HG03342 (cell line): ENCODE measurements at regions not wholly inside any gene's neighbourhood (a gene's known extent, or its start where the extent isn't known, plus 50 kb on each side); places are given as distances from the start of the nearest gene placed in this dataset.

Source experiments
- ATAC-seq: cut with Tn5 transposase; IDR thresholded peaks from one replicate; pipeline ENCODE4 v1.9.1; 2021; ENCODE audit warnings: mild to moderate bottlenecking, moderate library complexity; ENCODE audit not compliant: unreplicated experiment

DNA sequence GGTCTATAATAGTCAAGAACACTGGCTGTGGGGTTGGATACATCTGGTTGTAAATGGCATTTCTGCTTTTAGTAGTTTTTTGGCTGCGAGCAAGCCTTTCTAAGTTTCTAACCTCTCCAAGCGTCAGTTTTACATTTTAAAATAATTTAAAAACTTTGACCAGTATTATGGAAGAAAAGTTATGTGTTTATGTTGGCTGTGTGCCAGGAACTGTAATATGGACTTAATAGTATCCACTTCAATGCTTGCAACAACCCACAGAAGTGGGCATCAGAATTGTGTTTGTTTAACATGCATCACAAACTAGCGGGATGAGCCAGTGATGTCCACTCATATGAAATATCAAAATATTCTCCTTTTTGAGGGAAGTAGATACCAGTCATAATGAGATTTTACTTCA, 844.2 kb downstream of the JRKL start:
- ATAC-seq = no peak

DNA sequence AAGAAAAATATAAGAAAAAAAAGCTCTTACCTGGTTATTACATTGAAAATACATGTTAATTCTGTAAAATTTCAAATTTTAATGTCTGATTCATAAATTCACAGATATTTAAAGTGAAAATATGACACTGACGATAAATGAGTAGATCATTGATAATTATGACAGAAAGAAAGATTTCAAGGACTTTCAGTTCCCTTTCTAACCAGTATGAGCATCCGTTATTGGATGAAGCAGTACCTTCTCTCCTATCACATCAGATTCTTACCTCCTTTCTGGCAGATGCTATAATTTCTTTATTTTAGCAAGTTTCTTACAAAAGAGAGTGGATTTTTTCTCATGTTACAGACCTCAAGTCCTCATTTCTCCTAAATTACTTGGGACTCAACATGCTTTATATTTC, 847.3 kb downstream of the JRKL start:
- no peak for ATAC-seq

DNA sequence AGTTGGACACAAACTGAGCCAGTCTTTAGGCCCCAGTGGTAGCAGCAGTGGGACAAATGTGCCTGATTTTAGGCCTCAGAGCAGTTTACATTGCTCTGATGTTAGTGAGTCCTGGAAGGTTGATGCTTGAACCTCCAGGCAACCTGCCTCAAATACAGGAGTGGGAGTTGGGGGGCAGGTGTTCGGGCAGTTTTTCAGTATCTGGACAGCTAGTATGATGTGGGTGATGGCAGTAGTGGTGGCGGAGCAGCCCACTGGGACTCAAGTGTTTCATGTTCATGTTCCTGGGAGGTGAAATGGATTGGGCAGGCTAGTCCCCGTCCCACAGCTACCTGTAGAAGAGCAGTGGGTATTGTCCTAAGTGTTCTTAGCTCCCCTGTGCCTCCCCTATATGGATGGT, 857.8 kb downstream of the JRKL start:
- ATAC-seq = no peak

DNA sequence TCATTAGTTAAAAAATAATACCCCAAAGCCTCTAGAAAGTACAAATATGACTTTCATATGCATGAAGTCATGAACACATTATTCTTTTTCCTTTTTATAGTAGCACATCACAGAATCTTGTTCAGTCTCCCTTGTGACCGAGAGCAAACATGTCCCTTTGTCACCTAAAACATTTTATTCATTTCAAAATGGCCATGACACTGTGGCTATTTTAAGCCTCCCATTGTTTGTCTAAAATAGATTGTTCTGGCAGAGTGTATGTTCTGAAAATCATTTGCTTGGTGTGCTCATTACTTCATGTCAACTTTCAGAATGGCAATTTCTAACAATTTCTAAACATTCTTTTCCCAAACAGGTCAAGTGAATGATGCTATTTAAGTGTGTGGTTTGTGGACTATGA, 865.0 kb downstream of the JRKL start:
- no peak for ATAC-seq

DNA sequence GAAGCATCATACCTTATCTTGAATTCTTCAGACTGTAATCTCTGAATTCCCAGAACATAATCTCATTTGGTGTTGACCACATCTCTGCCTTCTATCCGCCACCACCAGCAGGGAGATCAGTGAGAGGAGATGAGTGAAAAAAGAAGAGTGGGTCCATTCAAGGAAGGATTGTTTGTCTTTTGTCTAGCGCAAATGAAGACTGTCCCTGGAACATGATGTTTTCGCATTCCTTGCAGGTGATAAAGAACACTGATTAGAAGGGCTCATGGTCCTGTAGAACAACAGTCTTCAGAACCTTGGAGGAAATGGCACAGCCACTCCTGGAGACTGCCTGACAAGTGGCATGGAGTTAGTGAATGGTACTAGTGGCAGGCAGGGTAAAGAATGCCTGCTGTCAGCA, 869.6 kb downstream of the JRKL start:
- no peak for ATAC-seq

DNA sequence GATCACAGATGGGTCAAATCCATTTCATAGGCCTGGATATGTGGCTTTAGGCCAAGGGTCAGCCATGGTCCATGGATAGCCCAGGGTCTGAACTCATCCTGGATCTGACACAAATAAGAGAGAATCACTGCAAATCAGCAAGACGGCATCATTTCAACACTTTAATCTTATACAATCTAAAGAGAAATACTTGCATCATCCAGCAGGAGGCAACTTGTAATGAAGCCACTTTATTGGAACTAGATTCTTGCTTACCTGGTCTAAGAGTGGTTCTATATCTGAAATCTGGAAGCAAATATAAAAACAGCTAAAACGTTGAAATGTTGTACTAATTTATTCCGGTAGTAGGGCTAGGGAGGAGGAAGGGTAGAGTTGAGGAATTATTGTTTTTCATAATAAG, 870.1 kb downstream of the JRKL start:
- ATAC-seq = no peak

DNA sequence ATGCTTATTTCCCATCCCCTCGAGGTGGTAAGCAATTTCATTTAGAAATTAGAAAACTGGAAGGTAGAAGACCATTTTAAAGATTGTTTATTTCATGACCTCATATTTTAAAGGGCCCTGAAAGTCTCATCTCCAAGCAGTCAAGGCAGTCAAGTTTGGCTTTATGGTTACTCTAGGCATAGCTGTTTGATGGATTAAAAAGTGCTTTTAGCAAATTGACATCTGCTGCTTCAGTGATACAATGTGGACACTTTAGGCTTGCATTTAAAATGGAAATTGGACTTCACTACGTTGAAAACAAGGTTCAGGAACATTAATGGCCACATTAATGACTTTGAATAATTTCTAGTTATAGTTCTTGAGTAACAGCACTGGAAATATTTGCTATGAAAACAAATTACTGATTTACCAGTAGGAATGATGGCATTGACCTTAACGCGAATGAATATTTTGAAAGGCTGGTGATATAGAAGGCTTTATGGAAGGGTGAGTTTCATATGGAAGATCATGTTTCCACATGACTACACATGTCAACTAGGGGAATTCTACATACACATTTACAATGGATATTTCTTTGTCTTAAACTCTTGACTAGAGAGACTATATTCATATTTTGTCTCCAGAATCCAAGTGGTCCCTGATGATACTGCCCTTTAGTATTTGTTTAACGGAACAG, 873.5 kb downstream of the JRKL start:
- no peak for ATAC-seq

DNA sequence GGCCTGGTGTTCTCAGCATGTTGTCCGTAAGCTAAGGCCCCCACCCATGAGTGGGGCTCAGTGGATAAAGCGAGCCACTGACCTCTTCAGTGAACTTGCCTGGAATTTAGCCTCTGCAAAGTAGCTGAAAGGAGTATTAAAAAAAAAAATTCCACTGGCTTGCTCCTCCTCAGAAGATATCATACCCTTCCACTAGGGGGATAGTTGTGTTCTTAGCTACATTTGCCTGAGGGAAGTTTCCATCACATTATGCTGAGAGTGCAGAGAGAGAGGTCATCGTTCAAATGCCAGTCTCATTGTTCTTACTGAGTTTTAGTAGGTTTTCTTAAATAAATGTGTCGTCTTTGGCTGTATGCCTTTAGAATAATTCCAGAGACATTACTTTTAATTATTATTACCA, 879.7 kb downstream of the JRKL start:
- ATAC-seq = peak; percentile 66

DNA sequence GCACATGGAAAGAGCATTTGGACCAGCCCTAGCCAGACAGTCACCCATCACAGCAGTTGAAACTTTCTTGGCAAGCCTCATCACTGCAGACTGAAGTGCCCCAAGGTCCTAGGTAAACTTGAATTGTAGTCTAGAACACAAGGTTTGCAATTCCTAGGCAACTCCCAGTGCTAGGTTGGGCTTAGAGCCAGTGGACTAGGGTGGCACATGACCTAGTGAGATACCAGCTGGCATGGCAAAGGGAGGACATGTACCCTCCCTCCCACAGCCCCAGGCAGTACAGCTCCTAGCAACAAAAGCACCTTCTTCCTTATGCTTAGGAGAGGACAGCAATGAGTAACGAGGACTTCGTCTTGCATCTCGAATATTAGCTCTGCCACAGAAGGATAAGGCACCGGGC, 889.5 kb downstream of the JRKL start:
- no peak for ATAC-seq

DNA sequence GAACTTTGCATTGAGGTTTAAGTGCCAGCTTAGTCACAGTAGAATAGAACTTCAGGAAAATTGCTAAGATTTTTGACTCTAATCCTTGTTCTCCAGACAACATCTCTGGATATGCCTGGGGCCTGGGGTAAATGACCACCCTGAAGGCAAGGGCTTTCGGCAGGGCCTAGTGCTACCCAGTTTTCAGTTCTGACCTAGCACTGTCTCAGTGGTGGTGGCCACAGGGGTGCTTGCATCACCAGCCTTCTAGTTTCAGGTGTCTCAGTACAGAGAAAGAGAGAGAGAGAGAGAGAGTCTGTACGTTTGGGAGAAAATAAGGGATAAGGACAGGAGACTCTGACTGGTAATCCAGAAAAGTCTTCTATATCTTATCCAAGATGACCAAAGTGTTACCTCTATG, 890.5 kb downstream of the JRKL start:
- ATAC-seq = no peak

DNA sequence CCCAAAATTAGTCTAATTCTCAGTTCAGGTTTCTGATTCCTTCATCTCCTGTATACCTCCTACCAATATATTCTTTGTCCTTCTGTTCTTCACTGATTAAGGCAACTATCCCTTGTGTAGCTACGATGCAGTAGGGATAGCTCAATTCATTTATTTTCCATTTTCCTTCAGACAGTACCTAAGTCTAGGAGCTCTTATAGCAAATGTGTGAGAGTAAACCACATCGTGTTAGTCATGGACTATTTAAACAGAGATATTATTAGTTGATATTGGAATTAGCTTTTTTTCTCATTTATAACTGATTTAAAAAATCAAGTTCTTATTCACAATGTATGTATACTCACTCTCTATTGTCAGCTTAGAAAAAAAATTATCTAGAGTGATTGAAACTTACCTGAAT, 900.0 kb downstream of the JRKL start:
- ATAC-seq = no peak

DNA sequence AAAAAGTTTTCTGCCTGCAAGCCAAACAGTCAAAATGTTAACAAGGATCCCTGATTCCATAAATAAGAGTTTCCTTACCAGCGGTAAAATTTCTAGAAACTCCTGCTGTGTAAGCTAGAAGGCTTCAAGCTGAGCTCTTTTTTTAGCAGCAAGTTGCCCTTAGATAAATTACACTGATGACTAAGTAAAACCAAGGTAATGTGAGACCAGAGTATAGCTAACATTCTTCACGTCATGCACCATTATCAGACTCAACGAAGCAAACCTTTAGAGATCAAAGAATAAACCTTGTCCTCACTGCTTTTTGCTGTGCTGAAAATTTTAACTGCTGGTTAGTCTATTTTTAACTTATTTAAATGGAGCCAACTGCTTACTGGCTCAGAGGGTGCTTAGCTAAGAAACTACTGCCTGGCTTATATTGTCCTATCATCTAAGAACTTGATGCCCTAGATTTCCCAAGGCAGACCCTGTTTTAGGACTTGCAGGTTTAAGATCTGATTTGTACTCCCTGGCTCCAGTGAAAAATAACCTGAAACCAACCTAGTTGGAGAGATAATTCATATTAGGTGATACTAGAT, 900.7 kb downstream of the JRKL start:
- ATAC-seq = no peak

DNA sequence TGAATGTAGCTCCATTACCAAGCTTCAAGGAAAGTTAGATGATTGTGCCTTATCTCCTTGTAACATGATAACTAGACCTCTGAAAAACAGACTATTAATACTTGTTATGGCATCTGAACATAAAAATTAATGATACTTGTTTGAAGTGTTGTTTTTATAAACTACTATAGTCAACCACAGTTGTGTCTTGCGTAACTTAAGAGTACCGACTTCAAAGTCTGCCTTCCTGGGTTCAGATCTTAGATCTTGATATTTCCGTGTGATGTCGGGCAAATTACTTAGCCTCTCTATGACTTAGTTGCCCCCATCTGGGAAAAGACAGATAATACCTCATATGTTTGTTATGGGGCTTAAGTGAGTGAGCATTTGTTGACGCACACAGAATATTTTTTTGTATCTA, 906.5 kb downstream of the JRKL start:
- no peak for ATAC-seq

DNA sequence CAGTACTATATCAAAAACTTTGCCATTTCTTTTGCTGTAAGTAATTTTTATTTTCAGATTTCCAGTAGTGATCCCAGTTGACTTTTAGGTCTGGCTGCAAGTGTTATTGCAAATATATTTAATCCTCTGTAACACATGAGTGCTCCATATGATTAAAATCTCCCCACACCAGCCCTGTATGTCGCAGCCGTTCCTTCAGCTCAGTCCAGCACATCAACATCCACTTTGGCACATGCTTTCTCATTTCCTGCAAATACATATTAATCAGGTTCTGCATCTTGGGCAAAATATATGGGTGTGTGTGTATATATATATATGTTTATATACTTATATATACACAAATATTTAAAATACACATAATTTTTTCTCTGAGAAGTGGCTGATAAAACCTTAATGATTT, 919.5 kb downstream of the JRKL start:
- ATAC-seq = no peak

DNA sequence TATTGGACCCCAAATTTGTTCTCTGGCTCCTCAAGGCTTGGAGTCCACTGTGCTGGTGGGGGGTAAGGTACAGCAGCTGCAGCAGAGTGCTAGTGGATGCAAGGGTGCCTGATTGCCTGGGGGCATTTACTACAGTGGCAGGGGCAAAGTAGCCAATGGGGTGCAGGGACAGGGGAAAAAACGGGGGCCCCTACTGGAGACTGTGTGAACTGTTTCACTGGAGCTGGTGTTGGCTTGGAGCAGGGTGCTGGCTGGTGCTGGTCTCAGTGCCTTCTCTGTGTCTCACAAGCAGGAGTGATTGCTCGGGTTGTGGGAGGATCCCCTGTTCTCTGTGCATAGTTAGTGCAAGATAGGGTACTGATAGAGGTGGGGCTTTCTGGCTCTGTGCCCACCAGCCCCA, 935.9 kb downstream of the JRKL start:
- no peak for ATAC-seq

DNA sequence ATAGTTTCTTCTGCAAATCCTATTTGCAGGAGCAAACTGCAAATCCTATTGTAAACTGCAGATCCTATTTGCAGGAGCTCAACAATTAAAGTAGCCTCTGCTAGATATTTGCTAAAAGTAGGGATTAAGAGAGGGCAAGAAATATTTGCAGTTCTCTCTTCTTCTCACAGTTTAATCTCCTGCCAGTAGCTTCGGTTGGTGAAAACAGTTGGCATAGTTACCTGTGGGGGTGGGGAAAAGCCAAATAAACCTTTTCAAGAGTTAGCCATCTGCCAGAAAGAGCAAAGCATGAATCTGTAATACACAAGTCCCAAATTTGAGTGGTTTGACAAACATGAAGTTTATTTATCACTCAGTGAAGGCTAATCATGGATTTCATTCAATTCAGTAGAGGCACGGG, 942.5 kb downstream of the JRKL start:
- ATAC-seq = no peak

DNA sequence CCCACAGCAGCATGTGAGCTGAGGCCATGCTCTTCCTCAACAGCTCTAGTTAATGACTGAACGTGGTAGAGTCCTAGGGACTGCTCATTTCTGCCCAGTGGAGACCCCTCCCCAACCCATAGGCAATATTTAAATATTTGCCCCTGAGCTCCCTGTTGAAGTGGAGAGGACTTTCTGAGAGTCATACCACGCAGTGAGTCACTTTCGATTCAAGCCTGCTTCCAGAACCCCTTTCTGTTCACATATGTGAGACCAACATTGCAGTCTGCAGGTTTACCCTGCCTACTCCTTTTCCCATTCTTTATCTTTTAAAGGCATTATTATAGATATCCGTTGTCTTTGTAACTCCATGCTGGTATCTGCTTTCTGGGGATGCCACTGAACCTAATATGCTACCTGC, 946.3 kb downstream of the JRKL start:
- ATAC-seq = no peak

DNA sequence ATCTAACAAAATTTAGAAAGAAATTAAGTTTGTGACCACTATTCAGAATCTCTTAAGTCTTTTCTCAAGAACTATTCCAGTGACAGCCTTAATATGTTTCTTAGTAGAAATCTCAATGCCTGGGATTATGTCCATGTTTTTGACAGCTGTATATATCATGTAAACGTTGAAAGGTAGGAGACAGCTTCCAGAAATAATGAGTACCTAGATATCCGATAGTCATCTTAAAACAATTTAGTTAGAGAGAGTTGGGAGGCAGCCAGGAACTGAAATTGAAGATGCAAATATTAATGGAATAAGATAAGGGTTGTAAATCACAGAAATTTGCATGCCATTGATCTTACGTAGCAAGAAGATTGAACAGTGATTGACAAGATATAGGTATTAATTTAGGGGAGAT, 955.2 kb downstream of the JRKL start:
- no peak for ATAC-seq

DNA sequence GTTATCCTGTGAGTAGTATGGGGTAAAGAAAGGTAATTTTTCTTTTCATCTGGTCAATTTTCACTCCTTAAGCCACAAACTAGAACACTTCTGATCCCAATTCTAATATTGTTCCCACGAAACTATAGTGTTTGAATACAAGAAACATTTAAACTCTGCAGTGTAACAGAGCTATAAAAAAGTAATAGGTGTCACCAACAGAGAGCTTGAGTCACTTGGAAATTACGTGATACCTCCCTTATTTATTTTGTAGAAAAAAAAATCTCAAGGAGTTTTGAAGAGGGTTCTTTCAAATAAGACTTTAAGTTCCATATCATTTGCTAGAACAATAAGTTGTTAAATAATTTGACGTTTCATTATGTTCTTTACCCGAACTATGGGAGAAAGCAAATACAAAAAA, 959.4 kb downstream of the JRKL start:
- ATAC-seq = no peak

DNA sequence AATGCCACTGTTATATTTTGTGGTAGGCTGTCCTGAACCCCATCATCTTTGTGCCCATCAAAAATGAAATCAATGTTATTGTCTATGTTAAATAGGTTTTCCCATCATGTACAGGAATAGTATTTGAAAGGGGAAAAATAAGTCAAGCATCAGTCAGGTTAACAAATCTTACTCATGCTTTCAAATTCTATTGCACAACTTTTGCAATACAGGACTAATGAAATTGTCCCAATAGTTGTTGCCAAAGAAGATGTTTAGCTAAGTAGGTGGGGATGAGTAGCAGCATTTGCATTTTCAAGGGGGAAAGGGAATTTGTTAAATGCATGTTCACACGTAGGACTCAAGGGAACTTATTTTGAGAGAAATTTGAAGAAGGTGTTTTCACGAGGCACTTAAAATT, 962.1 kb downstream of the JRKL start:
- ATAC-seq = no peak

DNA sequence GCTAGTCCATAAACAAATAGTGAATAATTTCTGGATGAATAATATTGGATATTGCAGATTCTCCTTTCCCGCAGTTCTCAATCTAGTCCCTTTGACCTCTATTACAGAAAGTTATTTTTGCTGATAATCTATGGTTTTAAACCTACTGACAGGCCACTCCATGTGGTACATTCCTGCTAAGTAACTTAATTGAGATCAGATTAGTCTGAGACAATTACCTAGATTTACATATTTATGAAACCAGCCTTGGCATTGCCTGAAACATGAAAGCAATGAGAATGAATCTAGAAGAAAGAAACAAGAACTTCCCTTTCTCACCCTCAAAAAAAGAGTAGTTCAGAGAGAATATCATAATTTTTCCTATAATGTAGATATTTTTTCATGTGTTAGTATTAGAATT, 964.2 kb downstream of the JRKL start:
- no peak for ATAC-seq

DNA sequence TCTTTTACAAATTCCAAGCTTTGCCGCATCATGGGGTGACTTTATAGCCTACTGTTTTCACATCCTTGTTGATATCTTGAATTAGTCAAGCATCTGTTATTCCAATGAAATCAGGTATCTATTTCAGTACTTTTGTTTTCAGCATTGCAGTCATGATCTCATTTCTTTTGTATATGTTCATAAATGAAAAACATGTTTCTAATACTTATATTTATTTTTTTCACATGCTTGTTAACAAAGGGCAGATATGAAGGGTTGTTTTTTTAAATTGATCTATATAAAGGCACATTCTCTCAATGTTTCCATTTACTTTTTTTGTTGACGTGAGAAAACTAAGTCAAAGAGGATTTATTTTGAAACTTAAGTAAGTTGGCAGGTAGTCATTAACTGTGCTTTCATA, 964.8 kb downstream of the JRKL start:
- no peak for ATAC-seq

DNA sequence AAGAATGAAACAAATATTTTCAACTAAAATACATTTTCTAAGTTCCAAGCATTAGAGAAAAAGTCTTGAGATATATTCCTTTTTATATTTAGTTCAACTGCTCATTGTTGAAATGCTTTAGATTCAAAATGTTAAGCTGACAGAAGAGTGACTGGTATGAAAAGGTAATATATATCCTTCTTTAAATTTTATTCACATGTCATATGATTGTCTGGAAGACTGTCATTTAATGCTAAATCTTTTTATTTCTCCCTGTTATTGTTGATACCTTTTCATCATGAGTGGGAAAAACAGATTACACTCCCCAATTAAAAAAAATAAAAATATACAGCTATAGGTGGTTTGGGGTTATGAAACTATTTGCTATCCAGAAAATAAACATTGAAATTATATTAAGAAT, 965.4 kb downstream of the JRKL start:
- ATAC-seq = no peak
